ENCODE measurements at regions not wholly inside any gene's neighbourhood (a gene's known extent, or its start where the extent isn't known, plus 50 kb on each side); places are given as distances from the start of the nearest gene placed in this dataset.

GRCh38 chr12:16913832-16914490 lies 308.0 kb upstream of the LMO3 start:
- no peak for TF ChIP-seq EZH2 (IDR thresholded peaks at IDR 0.05; ENCODE audit: borderline replicate concordance, low read length)
- TF ChIP-seq, protein P1, sequence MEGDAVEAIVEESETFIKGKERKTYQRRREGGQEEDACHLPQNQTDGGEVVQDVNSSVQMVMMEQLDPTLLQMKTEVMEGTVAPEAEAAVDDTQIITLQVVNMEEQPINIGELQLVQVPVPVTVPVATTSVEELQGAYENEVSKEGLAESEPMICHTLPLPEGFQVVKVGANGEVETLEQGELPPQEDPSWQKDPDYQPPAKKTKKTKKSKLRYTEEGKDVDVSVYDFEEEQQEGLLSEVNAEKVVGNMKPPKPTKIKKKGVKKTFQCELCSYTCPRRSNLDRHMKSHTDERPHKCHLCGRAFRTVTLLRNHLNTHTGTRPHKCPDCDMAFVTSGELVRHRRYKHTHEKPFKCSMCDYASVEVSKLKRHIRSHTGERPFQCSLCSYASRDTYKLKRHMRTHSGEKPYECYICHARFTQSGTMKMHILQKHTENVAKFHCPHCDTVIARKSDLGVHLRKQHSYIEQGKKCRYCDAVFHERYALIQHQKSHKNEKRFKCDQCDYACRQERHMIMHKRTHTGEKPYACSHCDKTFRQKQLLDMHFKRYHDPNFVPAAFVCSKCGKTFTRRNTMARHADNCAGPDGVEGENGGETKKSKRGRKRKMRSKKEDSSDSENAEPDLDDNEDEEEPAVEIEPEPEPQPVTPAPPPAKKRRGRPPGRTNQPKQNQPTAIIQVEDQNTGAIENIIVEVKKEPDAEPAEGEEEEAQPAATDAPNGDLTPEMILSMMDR (IDR thresholded peaks at IDR 0.05; ENCODE audit: low read length) = no peak
